ENCODE measurements at regions not wholly inside any gene's neighbourhood (a gene's known extent, or its start where the extent isn't known, plus 50 kb on each side); places are given as distances from the start of the nearest gene placed in this dataset.
A peak's percentile ranks its signal among the peaks of the same experiment; 100 is the strongest.
"Not testable (repeated sequence)": the region's sequence is repeated elsewhere in the genome, so short reads cannot be mapped to it uniquely, and the experiment has no call there.

- H3K4me1 ChIP-seq (ENCODE audit: control insufficient read depth, insufficient read depth, low read length) = no peaks in the 10 kb centered on the region
- no peak for DNase-seq (ENCODE audit: low read depth)
- no peaks in the 10 kb centered on the region for H3K27me3 ChIP-seq (replicated peaks; ENCODE audit: control insufficient read depth, insufficient read depth, low read length)
- no peak overlapping the region for H3K4me3 ChIP-seq (ENCODE audit: low read length)
- no peaks in the 10 kb centered on the region for H3K9me3 ChIP-seq (ENCODE audit: control insufficient read depth, low read length)
- no peaks in the 10 kb centered on the region for H3K36me3 ChIP-seq (ENCODE audit: control insufficient read depth, insufficient read depth, low read length, severe bottlenecking)
- H3K9ac ChIP-seq (ENCODE audit: low read length) = no peak overlapping the region
These were observed 391.0 kb downstream of the MAGEB5 start for GRCh38 chrX:26606971-26607370.

- H3K27me3 ChIP-seq (replicated peaks; ENCODE audit: control insufficient read depth, insufficient read depth, low read length) = no peaks in the 10 kb centered on the region
- no peaks in the 10 kb centered on the region for H3K4me1 ChIP-seq (ENCODE audit: control insufficient read depth, insufficient read depth, low read length)
- H3K9me3 ChIP-seq (ENCODE audit: control insufficient read depth, low read length) = peaks cover 7% of the 10 kb centered on the region
- no peak overlapping the region for H3K9ac ChIP-seq (ENCODE audit: low read length)
- H3K4me3 ChIP-seq (ENCODE audit: low read length) = no peak overlapping the region
- no peaks in the 10 kb centered on the region for H3K36me3 ChIP-seq (ENCODE audit: control insufficient read depth, insufficient read depth, low read length, severe bottlenecking)
- no peak for DNase-seq (ENCODE audit: low read depth)
These were observed 382.0 kb downstream of the MAGEB5 start for GRCh38 chrX:26597981-26598380.

DNA sequence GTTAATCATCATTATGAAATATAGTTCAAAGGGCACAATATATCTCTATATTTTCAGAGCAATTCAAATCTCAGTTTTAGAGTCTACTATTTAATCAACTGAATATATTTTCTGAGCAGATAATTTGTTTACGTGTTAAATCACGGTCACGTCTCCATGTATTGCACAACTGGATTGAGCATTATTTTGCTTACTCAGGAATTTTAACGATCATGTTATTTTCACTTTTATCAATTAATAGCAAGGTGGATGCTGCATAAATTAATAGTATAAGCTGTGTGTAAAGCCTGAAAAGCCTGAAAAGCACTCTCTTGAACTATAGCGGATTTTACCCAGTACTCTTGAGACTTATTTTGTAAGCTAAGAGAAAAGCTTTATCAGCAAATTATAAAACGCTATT lies 374.9 kb downstream of the MAGEB5 start:
- Histone ChIP-seq H3K9ac (ENCODE audit: low read length) (no peak overlapping the region), H3K9me3 (ENCODE audit: control insufficient read depth, low read length) (peaks cover 7% of the 10 kb centered on the region), H3K36me3 (ENCODE audit: control insufficient read depth, insufficient read depth, low read length, severe bottlenecking) (no peaks in the 10 kb centered on the region), H3K27me3 (replicated peaks; ENCODE audit: control insufficient read depth, insufficient read depth, low read length) (no peaks in the 10 kb centered on the region), H3K4me3 (ENCODE audit: low read length) (peak overlapping the region; percentile 24), H3K4me1 (ENCODE audit: control insufficient read depth, insufficient read depth, low read length) (peaks cover 6% of the 10 kb centered on the region)
- DNase-seq (ENCODE audit: low read depth) = no peak

GRCh38 chrX:26586570-26586969 lies 370.6 kb downstream of the MAGEB5 start:
- Histone ChIP-seq H3K9ac (ENCODE audit: low read length) (no peak overlapping the region), H3K4me3 (ENCODE audit: low read length) (no peak overlapping the region), H3K9me3 (ENCODE audit: control insufficient read depth, low read length) (no peaks in the 10 kb centered on the region), H3K27me3 (replicated peaks; ENCODE audit: control insufficient read depth, insufficient read depth, low read length) (no peaks in the 10 kb centered on the region), H3K4me1 (ENCODE audit: control insufficient read depth, insufficient read depth, low read length) (peaks cover 10% of the 10 kb centered on the region), H3K36me3 (ENCODE audit: control insufficient read depth, insufficient read depth, low read length, severe bottlenecking) (no peaks in the 10 kb centered on the region)
- no peak for DNase-seq (ENCODE audit: low read depth)

DNA sequence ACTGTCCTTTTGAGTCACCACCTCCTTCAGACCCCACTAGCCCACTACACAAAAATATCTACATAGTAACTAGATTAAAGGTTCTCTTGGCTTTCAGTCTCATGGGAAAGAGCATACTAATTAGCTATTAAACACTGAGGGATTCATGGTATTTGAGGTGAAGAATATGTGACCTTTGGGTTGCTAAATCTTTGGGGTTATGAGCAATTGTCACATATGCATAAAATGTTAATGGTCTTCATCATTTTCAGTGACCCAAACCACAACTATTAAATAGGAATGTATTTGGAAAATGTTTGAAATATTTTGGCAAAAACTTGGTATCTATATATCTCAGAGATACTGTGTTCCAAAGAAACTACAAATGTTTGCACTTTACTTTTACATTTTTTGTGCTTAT lies 365.1 kb downstream of the MAGEB5 start:
- no peak for DNase-seq (ENCODE audit: low read depth)
- H3K9me3 ChIP-seq (ENCODE audit: control insufficient read depth, low read length) = no peaks in the 10 kb centered on the region
- no peaks in the 10 kb centered on the region for H3K36me3 ChIP-seq (ENCODE audit: control insufficient read depth, insufficient read depth, low read length, severe bottlenecking)

DNA sequence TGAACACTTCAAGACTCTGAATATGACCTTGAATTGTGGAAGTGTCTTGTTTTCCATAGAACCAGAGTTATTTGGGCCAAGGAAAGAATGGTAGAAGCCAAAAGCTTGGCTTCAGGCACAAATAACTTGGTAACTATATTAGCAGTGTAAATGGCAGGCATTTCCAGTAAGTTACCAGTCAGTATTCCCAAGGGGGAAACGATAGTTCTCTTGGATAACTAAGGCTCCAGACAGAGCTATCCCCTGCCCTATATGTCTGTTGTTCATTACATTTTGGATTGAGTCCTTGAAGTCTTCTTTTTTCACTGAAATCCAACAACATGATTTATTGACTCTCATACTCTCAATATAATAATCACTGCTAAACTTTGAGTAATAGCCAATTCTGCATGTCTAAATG lies 364.1 kb downstream of the MAGEB5 start:
- no peak overlapping the region for H3K4me3 ChIP-seq (ENCODE audit: low read length)
- no peak for DNase-seq (ENCODE audit: low read depth)
- H3K9ac ChIP-seq (ENCODE audit: low read length) = no peak overlapping the region
- H3K36me3 ChIP-seq (ENCODE audit: control insufficient read depth, insufficient read depth, low read length, severe bottlenecking) = no peaks in the 10 kb centered on the region
- H3K27me3 ChIP-seq (replicated peaks; ENCODE audit: control insufficient read depth, insufficient read depth, low read length) = no peaks in the 10 kb centered on the region
- no peaks in the 10 kb centered on the region for H3K9me3 ChIP-seq (ENCODE audit: control insufficient read depth, low read length)
- no peaks in the 10 kb centered on the region for H3K4me1 ChIP-seq (ENCODE audit: control insufficient read depth, insufficient read depth, low read length)

More for the DNA sequence above, 365.1 kb downstream of the MAGEB5 start:
- no peak overlapping the region for H3K9ac ChIP-seq (ENCODE audit: low read length)
- no peak overlapping the region for H3K4me3 ChIP-seq (ENCODE audit: low read length)
- H3K4me1 ChIP-seq (ENCODE audit: control insufficient read depth, insufficient read depth, low read length) = peaks cover 7% of the 10 kb centered on the region
- no peaks in the 10 kb centered on the region for H3K27me3 ChIP-seq (replicated peaks; ENCODE audit: control insufficient read depth, insufficient read depth, low read length)

DNA sequence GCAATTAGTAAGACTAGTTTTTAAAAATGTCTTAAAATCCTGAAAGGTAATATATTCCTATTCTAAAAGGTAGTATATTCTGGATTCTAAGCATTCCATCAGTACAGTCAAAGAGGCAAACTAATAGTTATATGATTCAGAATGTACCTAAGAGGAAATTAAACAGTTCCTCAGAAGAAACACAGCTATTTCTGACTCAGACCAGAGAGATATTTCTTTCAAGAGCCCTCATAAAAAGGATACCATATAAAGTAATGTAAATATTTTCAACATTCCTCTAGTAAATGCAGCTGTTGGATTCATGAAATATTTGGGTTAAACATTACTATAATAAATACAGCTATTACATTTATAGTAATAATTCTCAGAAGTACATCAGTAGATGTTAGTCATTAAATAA lies 358.3 kb downstream of the MAGEB5 start:
- no peak overlapping the region for H3K4me3 ChIP-seq (ENCODE audit: low read length)
- no peaks in the 10 kb centered on the region for H3K4me1 ChIP-seq (ENCODE audit: control insufficient read depth, insufficient read depth, low read length)
- no peaks in the 10 kb centered on the region for H3K36me3 ChIP-seq (ENCODE audit: control insufficient read depth, insufficient read depth, low read length, severe bottlenecking)
- no peak overlapping the region for H3K9ac ChIP-seq (ENCODE audit: low read length)
- DNase-seq (ENCODE audit: low read depth) = no peak
- H3K9me3 ChIP-seq (ENCODE audit: control insufficient read depth, low read length) = no peaks in the 10 kb centered on the region
- H3K27me3 ChIP-seq (replicated peaks; ENCODE audit: control insufficient read depth, insufficient read depth, low read length) = peaks cover 2% of the 10 kb centered on the region

- Histone ChIP-seq H3K9ac (ENCODE audit: low read length) (peak overlapping the region; percentile 34), H3K4me3 (ENCODE audit: low read length) (no peak overlapping the region), H3K36me3 (ENCODE audit: control insufficient read depth, insufficient read depth, low read length, severe bottlenecking) (no peaks in the 10 kb centered on the region), H3K27me3 (replicated peaks; ENCODE audit: control insufficient read depth, insufficient read depth, low read length) (no peaks in the 10 kb centered on the region), H3K9me3 (ENCODE audit: control insufficient read depth, low read length) (no peaks in the 10 kb centered on the region), H3K4me1 (ENCODE audit: control insufficient read depth, insufficient read depth, low read length) (no peaks in the 10 kb centered on the region)
- DNase-seq (ENCODE audit: low read depth) = no peak
These were observed 346.2 kb downstream of the MAGEB5 start for GRCh38 chrX:26562156-26562555.

DNA sequence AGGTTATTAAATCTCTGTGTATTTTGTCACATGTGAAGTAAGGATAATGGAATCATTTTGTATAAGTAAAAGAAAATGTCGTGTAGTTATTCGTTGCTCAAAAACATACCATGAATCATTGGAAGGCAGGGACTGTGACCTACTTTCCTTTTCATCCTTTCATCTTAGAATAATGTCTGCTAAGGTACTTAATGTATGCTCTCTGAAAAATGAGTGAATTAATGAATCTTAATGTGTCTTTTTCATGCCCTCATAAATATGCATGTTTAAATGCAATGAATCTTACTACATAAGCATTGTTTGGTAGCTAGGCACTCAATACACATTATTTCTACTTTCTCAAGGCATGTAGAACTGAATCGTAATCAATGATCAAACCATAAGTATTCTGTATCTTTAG lies 343.9 kb downstream of the MAGEB5 start:
- Histone ChIP-seq H3K9me3 (ENCODE audit: control insufficient read depth, low read length) (peaks cover 5% of the 10 kb centered on the region), H3K4me3 (ENCODE audit: low read length) (no peak overlapping the region), H3K4me1 (ENCODE audit: control insufficient read depth, insufficient read depth, low read length) (no peaks in the 10 kb centered on the region), H3K27me3 (replicated peaks; ENCODE audit: control insufficient read depth, insufficient read depth, low read length) (no peaks in the 10 kb centered on the region), H3K9ac (ENCODE audit: low read length) (no peak overlapping the region), H3K36me3 (ENCODE audit: control insufficient read depth, insufficient read depth, low read length, severe bottlenecking) (no peaks in the 10 kb centered on the region)
- no peak for DNase-seq (ENCODE audit: low read depth)

GRCh38 chrX:26558719-26559386 lies 342.9 kb downstream of the MAGEB5 start:
- no peak overlapping the region for H3K4me3 ChIP-seq (ENCODE audit: low read length)
- no peak for DNase-seq (ENCODE audit: low read depth)
- no peak overlapping the region for H3K9ac ChIP-seq (ENCODE audit: low read length)
- peaks cover 5% of the 10 kb centered on the region for H3K9me3 ChIP-seq (ENCODE audit: control insufficient read depth, low read length)
- H3K4me1 ChIP-seq (ENCODE audit: control insufficient read depth, insufficient read depth, low read length) = no peaks in the 10 kb centered on the region
- H3K27me3 ChIP-seq (replicated peaks; ENCODE audit: control insufficient read depth, insufficient read depth, low read length) = no peaks in the 10 kb centered on the region
- H3K36me3 ChIP-seq (ENCODE audit: control insufficient read depth, insufficient read depth, low read length, severe bottlenecking) = no peaks in the 10 kb centered on the region

DNA sequence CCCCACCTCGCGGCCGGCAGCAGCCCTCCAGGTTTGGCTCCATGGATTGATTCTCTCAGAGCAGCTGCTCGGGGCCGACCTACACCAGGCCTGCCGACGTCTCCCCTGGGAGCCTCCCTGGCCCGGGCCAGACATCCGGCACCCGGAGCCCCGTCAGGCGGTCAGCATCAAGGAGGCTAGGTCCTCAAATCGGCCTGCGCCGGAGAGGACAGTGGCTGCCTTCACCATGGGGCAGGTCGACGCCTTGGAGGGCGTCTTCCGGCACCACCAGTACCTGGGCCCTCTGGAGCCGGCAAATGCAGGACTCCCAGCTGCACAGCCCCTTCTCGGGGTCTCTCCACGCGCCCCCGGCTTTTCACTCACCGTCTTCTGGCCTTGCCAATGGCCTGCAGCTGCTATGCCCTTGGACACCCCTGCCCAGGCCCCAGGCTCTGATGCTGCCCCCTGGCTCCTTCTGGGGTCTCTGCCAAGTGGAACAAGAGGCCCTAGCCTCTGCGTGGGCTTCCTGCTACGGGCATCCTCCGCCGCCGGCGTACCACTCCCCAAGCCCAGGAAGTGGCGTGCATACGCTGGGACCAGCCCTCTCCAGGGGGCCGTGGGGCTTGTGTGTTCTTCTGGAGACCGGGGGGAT lies 341.8 kb downstream of the MAGEB5 start:
- no peak overlapping the region for H3K9ac ChIP-seq (ENCODE audit: low read length)
- H3K9me3 ChIP-seq (ENCODE audit: control insufficient read depth, low read length) = peaks cover 5% of the 10 kb centered on the region
- no peak overlapping the region for H3K4me3 ChIP-seq (ENCODE audit: low read length)
- no peaks in the 10 kb centered on the region for H3K4me1 ChIP-seq (ENCODE audit: control insufficient read depth, insufficient read depth, low read length)
- no peaks in the 10 kb centered on the region for H3K36me3 ChIP-seq (ENCODE audit: control insufficient read depth, insufficient read depth, low read length, severe bottlenecking)
- no peaks in the 10 kb centered on the region for H3K27me3 ChIP-seq (replicated peaks; ENCODE audit: control insufficient read depth, insufficient read depth, low read length)
- no peak for DNase-seq (ENCODE audit: low read depth)

DNA sequence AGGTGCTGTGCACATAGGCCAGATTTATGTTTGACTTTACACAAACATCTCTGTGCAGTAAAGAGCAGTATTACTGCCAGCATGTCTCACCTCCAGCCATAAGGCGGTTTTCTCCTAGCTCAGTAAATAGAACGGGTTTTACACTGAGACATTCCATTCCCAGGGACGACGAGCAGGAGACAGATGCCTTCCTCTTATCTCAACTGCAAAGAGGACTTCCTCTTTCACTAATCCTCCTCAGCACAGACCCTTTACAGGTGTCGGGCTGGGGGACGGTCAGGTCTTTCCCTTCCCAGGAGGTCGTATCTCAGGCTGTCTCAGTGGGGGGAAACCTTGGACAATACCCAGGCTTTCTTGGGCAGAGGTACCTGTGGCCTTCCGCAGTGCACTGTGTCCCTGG lies 309.8 kb downstream of the MAGEB5 start:
- H3K9ac ChIP-seq (ENCODE audit: low read length); H3K4me1 ChIP-seq (ENCODE audit: control insufficient read depth, insufficient read depth, low read length); DNase-seq (ENCODE audit: low read depth); H3K27me3 ChIP-seq (replicated peaks; ENCODE audit: control insufficient read depth, insufficient read depth, low read length); H3K4me3 ChIP-seq (ENCODE audit: low read length); H3K9me3 ChIP-seq (ENCODE audit: control insufficient read depth, low read length); H3K36me3 ChIP-seq (ENCODE audit: control insufficient read depth, insufficient read depth, low read length, severe bottlenecking): not testable (repeated sequence)
